ENCODE measurements at regions not wholly inside any gene's neighbourhood (a gene's known extent, or its start where the extent isn't known, plus 50 kb on each side); places are given as distances from the start of the nearest gene placed in this dataset.

DNA sequence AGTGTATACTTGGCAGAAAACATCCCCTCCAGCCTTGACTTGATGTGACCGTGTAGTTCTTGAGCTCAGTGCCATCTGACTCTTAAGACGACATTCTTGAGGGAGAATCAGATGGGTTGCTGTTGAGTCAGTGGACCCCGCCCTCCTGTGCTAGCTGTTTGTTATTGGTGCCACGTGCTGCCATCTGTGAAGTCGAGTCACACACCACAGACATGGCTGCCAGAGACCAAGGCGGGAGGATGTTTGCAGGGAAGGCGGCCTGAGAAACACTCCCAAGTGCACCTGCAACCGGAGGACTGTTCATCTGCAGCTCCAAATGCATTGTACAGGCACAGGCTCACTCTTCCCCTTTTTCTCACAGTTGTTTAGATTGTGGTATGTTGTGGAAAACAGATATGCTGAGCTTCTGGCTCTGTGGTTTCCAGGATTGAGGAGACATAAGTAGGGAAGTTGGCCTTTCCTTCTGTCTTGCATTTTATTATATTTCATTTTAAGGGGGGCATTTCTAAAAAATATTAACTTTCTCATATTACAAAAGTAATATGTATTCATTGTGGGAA, 345.3 kb upstream of the ZFP64 start:
- no peaks in the 10 kb centered on the region for H3K27me3 ChIP-seq
- intact Hi-C loops (cut with DNase I) = no loop called here
- no peak overlapping the region for H3K27ac ChIP-seq
- TF ChIP-seq, protein P1, sequence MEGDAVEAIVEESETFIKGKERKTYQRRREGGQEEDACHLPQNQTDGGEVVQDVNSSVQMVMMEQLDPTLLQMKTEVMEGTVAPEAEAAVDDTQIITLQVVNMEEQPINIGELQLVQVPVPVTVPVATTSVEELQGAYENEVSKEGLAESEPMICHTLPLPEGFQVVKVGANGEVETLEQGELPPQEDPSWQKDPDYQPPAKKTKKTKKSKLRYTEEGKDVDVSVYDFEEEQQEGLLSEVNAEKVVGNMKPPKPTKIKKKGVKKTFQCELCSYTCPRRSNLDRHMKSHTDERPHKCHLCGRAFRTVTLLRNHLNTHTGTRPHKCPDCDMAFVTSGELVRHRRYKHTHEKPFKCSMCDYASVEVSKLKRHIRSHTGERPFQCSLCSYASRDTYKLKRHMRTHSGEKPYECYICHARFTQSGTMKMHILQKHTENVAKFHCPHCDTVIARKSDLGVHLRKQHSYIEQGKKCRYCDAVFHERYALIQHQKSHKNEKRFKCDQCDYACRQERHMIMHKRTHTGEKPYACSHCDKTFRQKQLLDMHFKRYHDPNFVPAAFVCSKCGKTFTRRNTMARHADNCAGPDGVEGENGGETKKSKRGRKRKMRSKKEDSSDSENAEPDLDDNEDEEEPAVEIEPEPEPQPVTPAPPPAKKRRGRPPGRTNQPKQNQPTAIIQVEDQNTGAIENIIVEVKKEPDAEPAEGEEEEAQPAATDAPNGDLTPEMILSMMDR (IDR thresholded peaks at IDR 0.05) = no peak
- no peaks in the 10 kb centered on the region for H3K36me3 ChIP-seq
- no peaks in the 10 kb centered on the region for H3K9me3 ChIP-seq
- DNase-seq (ENCODE audit: low spot score in 2 of 2) = no peak
- H3K4me1 ChIP-seq = no peaks in the 10 kb centered on the region
- no peak overlapping the region for H3K4me3 ChIP-seq

DNA sequence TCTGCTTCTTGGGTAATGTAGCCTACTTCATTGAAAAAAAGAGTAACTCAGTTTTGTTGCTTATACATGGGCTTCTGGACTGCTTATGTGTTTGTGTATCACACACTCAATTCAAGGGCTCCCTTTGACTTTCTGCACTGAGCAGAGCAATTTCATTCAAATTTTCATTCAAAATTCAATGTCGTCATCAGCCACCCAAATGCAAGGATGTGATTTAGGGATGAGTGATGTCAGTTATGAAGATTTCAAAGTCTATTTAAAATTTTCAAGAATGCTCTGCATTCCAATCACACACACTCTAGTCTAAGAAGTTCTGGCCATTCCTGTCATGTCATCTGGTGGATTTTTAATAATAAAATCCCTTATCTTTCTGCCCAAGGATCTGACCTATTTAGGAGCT, 344.5 kb upstream of the ZFP64 start:
- Histone ChIP-seq H3K4me3 (no peak overlapping the region), H3K36me3 (no peaks in the 10 kb centered on the region), H3K27ac (no peak overlapping the region), H3K4me1 (no peaks in the 10 kb centered on the region), H3K27me3 (no peaks in the 10 kb centered on the region), H3K9me3 (no peaks in the 10 kb centered on the region)
- no peak for DNase-seq (ENCODE audit: low spot score in 2 of 2)
- intact Hi-C loops (cut with DNase I) = no loop called here
- TF ChIP-seq, protein P1 (IDR thresholded peaks at IDR 0.05) = no peak

DNA sequence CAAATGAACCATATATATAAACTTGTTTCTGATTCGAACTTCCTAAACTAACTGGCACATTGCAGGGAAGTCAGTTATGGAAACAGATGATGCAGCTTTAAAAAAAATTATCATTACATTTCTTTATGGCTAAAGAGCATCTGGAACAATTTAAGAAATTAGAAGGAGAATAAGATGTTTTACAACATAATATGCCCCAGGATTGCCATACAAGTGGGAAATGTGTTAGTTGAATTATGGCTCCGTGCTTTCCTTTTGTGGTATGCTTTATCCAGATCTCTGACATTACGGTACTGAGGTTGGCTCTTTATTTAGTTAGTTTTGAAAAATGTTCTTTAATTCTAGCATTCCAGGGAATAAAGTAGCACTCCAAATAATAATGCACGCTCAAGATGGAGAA, 343.0 kb upstream of the ZFP64 start:
- DNase-seq (ENCODE audit: low spot score in 2 of 2) = no peak
- Histone ChIP-seq H3K4me1 (no peaks in the 10 kb centered on the region), H3K27ac (no peak overlapping the region), H3K4me3 (no peak overlapping the region), H3K9me3 (no peaks in the 10 kb centered on the region), H3K27me3 (no peaks in the 10 kb centered on the region), H3K36me3 (no peaks in the 10 kb centered on the region)
- intact Hi-C loops (cut with DNase I) = no loop called here
- TF ChIP-seq, protein P1 (IDR thresholded peaks at IDR 0.05) = no peak

DNA sequence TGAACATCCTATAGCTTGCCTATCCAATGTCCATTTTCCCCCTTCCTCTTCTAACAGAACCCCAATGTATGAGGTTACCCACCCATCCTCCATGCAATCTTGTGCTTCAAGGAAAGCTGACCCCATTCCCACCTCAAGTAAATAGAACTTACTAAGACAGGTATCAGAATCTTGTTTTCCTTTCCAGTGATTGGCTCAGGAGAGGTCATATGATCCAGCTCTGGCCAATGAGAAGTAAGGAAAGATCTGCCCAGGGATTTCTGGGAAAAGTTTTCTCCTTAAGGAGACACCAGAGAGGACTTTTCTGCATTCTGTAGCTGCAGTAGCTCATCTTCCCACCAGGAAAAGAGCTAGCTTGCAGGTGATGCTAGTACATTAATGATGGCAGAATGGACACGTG, 341.8 kb upstream of the ZFP64 start:
- intact Hi-C loops (cut with DNase I) = no loop called here
- TF ChIP-seq, protein P1 (IDR thresholded peaks at IDR 0.05) = no peak
- H3K27me3 ChIP-seq = no peaks in the 10 kb centered on the region
- H3K36me3 ChIP-seq = no peaks in the 10 kb centered on the region
- no peaks in the 10 kb centered on the region for H3K9me3 ChIP-seq
- H3K4me3 ChIP-seq = no peak overlapping the region
- H3K4me1 ChIP-seq = no peaks in the 10 kb centered on the region
- DNase-seq (ENCODE audit: low spot score in 2 of 2) = no peak
- H3K27ac ChIP-seq = no peak overlapping the region

DNA sequence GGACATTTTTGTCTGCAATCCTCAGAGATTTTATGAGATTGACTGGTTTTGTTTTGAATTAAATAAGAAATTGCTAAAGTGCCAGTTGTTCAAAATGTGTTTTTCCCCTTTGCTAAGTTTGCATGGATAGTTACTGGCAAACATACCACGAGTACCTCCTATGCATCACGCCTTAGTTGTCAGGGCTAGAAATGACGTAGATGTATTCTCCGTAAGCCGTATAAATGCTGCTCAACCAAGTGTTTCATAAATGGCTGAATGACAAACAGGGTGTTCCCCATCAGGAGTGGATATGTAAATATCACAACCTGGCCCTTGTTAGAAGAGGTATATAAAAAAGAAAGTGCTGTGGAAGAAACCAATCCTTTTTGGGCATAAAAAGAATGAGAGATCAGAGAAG, 341.1 kb upstream of the ZFP64 start:
- intact Hi-C loops (cut with DNase I) = no loop called here
- no peaks in the 10 kb centered on the region for H3K9me3 ChIP-seq
- H3K4me1 ChIP-seq = no peaks in the 10 kb centered on the region
- H3K27ac ChIP-seq = no peak overlapping the region
- no peak for DNase-seq (ENCODE audit: low spot score in 2 of 2)
- no peaks in the 10 kb centered on the region for H3K27me3 ChIP-seq
- TF ChIP-seq, protein P1 (IDR thresholded peaks at IDR 0.05) = no peak
- H3K4me3 ChIP-seq = no peak overlapping the region
- no peaks in the 10 kb centered on the region for H3K36me3 ChIP-seq

DNA sequence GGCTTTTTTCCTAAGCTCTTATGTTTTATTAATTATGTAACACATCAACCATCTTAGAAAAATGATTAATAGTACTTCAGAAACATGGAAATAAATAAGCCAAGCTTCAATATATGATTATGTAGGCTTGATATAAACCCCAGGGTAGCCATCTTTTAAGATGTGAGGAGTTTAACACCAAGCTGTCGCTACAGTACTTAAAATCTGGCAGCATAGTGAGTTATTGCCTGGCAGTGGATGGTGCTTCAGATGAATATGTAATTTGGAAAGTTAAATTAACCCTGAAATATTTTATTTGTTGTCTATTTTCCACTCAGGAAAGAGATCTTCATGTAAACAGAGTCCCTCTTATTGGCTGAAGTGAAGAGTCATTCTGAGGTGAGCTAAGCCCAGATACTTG, 339.0 kb upstream of the ZFP64 start:
- intact Hi-C loops (cut with DNase I) = no loop called here
- no peaks in the 10 kb centered on the region for H3K9me3 ChIP-seq
- no peak for DNase-seq (ENCODE audit: low spot score in 2 of 2)
- no peaks in the 10 kb centered on the region for H3K4me1 ChIP-seq
- H3K27me3 ChIP-seq = no peaks in the 10 kb centered on the region
- H3K4me3 ChIP-seq = no peak overlapping the region
- TF ChIP-seq, protein P1 (IDR thresholded peaks at IDR 0.05) = no peak
- H3K36me3 ChIP-seq = no peaks in the 10 kb centered on the region
- no peak overlapping the region for H3K27ac ChIP-seq

All from ascending aorta (tissue), 2 donors.